H9 (cell line): ENCODE measurements at regions not wholly inside any gene's neighbourhood (a gene's known extent, or its start where the extent isn't known, plus 50 kb on each side); places are given as distances from the start of the nearest gene placed in this dataset.

Source experiments
- DNase-seq: peaks from one replicate; pipeline ENCODE4 v3.0.0-alpha.2; 2017
- H2AFZ ChIP-seq: one replicate; pipeline ENCODE4 v1.6.1; 2013; ENCODE audit warnings: mild to moderate bottlenecking, low read length, control low read depth, moderate library complexity
- H2AK5ac ChIP-seq: 2 replicates; pipeline ENCODE4 v1.6.1; 2013; ENCODE audit warnings: low read length, control low read depth, mixed read lengths; ENCODE audit not compliant: insufficient read length
- H2BK120ac ChIP-seq: one replicate; pipeline ENCODE4 v1.6.1; 2013; ENCODE audit warnings: low read depth, mild to moderate bottlenecking, low read length, control low read depth, inconsistent platforms; ENCODE audit not compliant: poor library complexity, severe bottlenecking
- H2BK12ac ChIP-seq: 2 replicates; pipeline ENCODE4 v1.6.1; 2013; ENCODE audit warnings: low read length, control low read depth, mixed read lengths, low read depth; ENCODE audit not compliant: insufficient read length
- H2BK15ac ChIP-seq: 2 replicates; pipeline ENCODE4 v1.6.1; 2013; ENCODE audit warnings: low read depth, low read length, control low read depth
- H2BK20ac ChIP-seq: one replicate; pipeline ENCODE4 v1.6.1; 2013; ENCODE audit warnings: low read depth, mild to moderate bottlenecking, low read length, control low read depth, inconsistent platforms; ENCODE audit not compliant: poor library complexity, severe bottlenecking
- H2BK5ac ChIP-seq: 2 replicates; pipeline ENCODE4 v1.6.1; 2013; ENCODE audit warnings: low read length, control low read depth, mixed read lengths; ENCODE audit not compliant: insufficient read length
- H3K14ac ChIP-seq: 2 replicates; pipeline ENCODE4 v1.6.1; 2013; ENCODE audit warnings: low read length, control low read depth; ENCODE audit not compliant: insufficient read depth
- H3K18ac ChIP-seq: 2 replicates; pipeline ENCODE4 v1.6.1; 2013; ENCODE audit warnings: low read depth, mild to moderate bottlenecking, mixed read lengths, low read length, control low read depth; ENCODE audit not compliant: insufficient read length
- H3K23ac ChIP-seq: 2 replicates; pipeline ENCODE4 v1.6.1; 2013; ENCODE audit warnings: low read length, control low read depth, mixed read lengths, low read depth; ENCODE audit not compliant: insufficient read length
- H3K23me2 ChIP-seq: 2 replicates; pipeline ENCODE4 v1.6.1; 2013; ENCODE audit warnings: low read depth, mild to moderate bottlenecking, mixed read lengths, low read length, control low read depth; ENCODE audit not compliant: insufficient read length, poor library complexity, severe bottlenecking
- H3K27ac ChIP-seq: 2 replicates; pipeline ENCODE4 v1.5.1; 2013; ENCODE audit warnings: low read length, control low read depth, mixed read lengths, low read depth; ENCODE audit not compliant: insufficient read length
- H3K27me3 ChIP-seq: 2 replicates; pipeline ENCODE4 v1.6.1; 2013; ENCODE audit warnings: low read length, control low read depth, inconsistent platforms; ENCODE audit not compliant: insufficient read depth
- H3K4ac ChIP-seq: 2 replicates; pipeline ENCODE4 v1.6.1; 2013; ENCODE audit warnings: low read depth, mild to moderate bottlenecking, control low read depth, inconsistent platforms, low read length, moderate library complexity
- H3K4me1 ChIP-seq: 2 replicates; pipeline ENCODE4 v1.6.1; 2013; ENCODE audit warnings: low read length, control low read depth, inconsistent platforms; ENCODE audit not compliant: insufficient read depth
- H3K4me2 ChIP-seq: 2 replicates; pipeline ENCODE4 v1.6.1; 2013; ENCODE audit warnings: low read length, control low read depth, mixed read lengths; ENCODE audit not compliant: insufficient read length, insufficient read depth
- H3K56ac ChIP-seq: 2 replicates; pipeline ENCODE4 v1.6.1; 2013; ENCODE audit warnings: low read depth, mild to moderate bottlenecking, mixed read lengths, low read length, control low read depth; ENCODE audit not compliant: insufficient read length
- H3K79me1 ChIP-seq: 2 replicates; pipeline ENCODE4 v1.6.1; 2013; ENCODE audit warnings: low read depth, mild to moderate bottlenecking, moderate library complexity, low read length, control low read depth, inconsistent platforms; ENCODE audit not compliant: insufficient read depth, poor library complexity, severe bottlenecking
- H3K79me2 ChIP-seq: 2 replicates; pipeline ENCODE4 v1.6.1; 2013; ENCODE audit warnings: low read length, control low read depth, inconsistent platforms; ENCODE audit not compliant: insufficient read depth
- H3K9ac ChIP-seq: 2 replicates; pipeline ENCODE4 v1.6.1; 2013; ENCODE audit warnings: low read length, control low read depth, mixed read lengths; ENCODE audit not compliant: insufficient read length; ENCODE audit errors: extremely low read depth
- H3K9me3 ChIP-seq: one replicate; pipeline ENCODE4 v1.6.1; 2013; ENCODE audit warnings: low read depth, low read length, inconsistent platforms; ENCODE audit not compliant: control insufficient read depth
- H3T11ph ChIP-seq: one replicate; pipeline ENCODE4 v1.6.1; 2013; ENCODE audit warnings: mild to moderate bottlenecking, low read length, control low read depth, inconsistent platforms
- H4K20me1 ChIP-seq: one replicate; pipeline ENCODE4 v1.6.1; 2013; ENCODE audit not compliant: control insufficient read depth, insufficient read length, insufficient read depth
- H4K5ac ChIP-seq: 2 replicates; pipeline ENCODE4 v1.6.1; 2013; ENCODE audit warnings: low read depth, mild to moderate bottlenecking, mixed read lengths, low read length, control low read depth; ENCODE audit not compliant: insufficient read length
- H4K8ac ChIP-seq: replicated peaks from 2 replicates; pipeline ENCODE4 v1.6.1; 2013; ENCODE audit warnings: low read length, control low read depth, mixed read lengths, low read depth; ENCODE audit not compliant: insufficient read length
- H4K91ac ChIP-seq: 2 replicates; pipeline ENCODE4 v1.6.1; 2013; ENCODE audit warnings: low read depth, mild to moderate bottlenecking, moderate library complexity, mixed read lengths, low read length, control low read depth; ENCODE audit not compliant: insufficient read length
- H3K27ac Mint-ChIP-seq, 3 experiments: 2 replicates in 2 of 3; 3 replicates in 1 of 3; pipeline ENCODE4 v1.8.0; 2020 to 2021; ENCODE audit warnings: mixed read lengths in 3 of 3, mild to moderate bottlenecking in 1 of 3, moderate library complexity in 1 of 3
- H3K27me3 Mint-ChIP-seq: 2 replicates; pipeline ENCODE4 v1.8.0; 2021; ENCODE audit warnings: low read depth, mild to moderate bottlenecking, moderate library complexity, mixed read lengths
- H3K36me3 Mint-ChIP-seq, 3 experiments: 2 replicates in 2 of 3; 3 replicates in 1 of 3; pipeline ENCODE4 v1.8.0; 2020 to 2021; ENCODE audit warnings: low read depth in 3 of 3, mixed read lengths in 3 of 3; ENCODE audit not compliant: insufficient read depth in 1 of 3
- H3K4me1 Mint-ChIP-seq, 2 experiments: 2 replicates each; pipeline ENCODE4 v1.8.0; 2020; ENCODE audit warnings: mixed read lengths in 2 of 2
- H3K4me3 Mint-ChIP-seq, 2 experiments: 2 replicates in 1 of 2; 3 replicates in 1 of 2; pipeline ENCODE4 v1.8.0; 2020 to 2021; ENCODE audit warnings: mild to moderate bottlenecking in 2 of 2, mixed read lengths in 2 of 2, moderate library complexity in 1 of 2
- H3K9me3 Mint-ChIP-seq, 2 experiments: 2 replicates in 1 of 2; 3 replicates in 1 of 2; pipeline ENCODE4 v1.8.0; 2020; ENCODE audit warnings: mild to moderate bottlenecking in 2 of 2, mixed read lengths in 2 of 2, moderate library complexity in 1 of 2
- CTCF ChIP-seq: fragments of 200-600 bp; sonication (generic); conservative IDR thresholded peaks from 3 replicates; pipeline ENCODE4 v1.8.0; 2021; ENCODE audit warnings: antibody characterized with exemption, mild to moderate bottlenecking
- WGBS: extraction: QIAGEN DNeasy Blood & Tissue Kit; methylation state at CpG from one replicate; pipeline ENCODE4 v1.1.7; 2013; ENCODE audit warnings: missing lambda C conversion rate, low lambda C conversion rate, mixed read lengths; ENCODE audit not compliant: insufficient read length; ENCODE audit errors: extremely low coverage; 5-methylcytosine and 5-hydroxymethylcytosine counted together

- Histone ChIP-seq H2BK20ac (no peak overlapping the region), H2BK5ac (no peak overlapping the region), H3K27ac (no peak overlapping the region), H3K56ac (no peak overlapping the region), H3K79me2 (no peaks in the 10 kb centered on the region), H2AK5ac (no peak overlapping the region), H2BK12ac (no peak overlapping the region), H3K4me1 (peaks cover 4% of the 10 kb centered on the region; the same call in 1 of the 2 replicates), H4K8ac (no peak overlapping the region), H3T11ph (no peak overlapping the region), H3K14ac (no peak overlapping the region), H4K20me1 (no peaks in the 10 kb centered on the region), H3K23me2 (no peaks in the 10 kb centered on the region), H3K27me3 (no peaks in the 10 kb centered on the region), H3K4ac (no peak overlapping the region), H2AFZ (no peak overlapping the region), H3K4me2 (no peak overlapping the region), H3K9ac (no peak overlapping the region), H3K23ac (no peak overlapping the region), H3K18ac (no peak overlapping the region), H2BK15ac (no peak overlapping the region), H4K91ac (no peak overlapping the region), H2BK120ac (no peak overlapping the region), H4K5ac (no peak overlapping the region), H3K79me1 (no peaks in the 10 kb centered on the region), H3K9me3 (no peaks in the 10 kb centered on the region)
- DNase-seq, result no peak
- WGBS, result no CpG with 5 or more reads among the region's 3 CpGs
- Mint-ChIP-seq H3K36me3 (peaks cover 0 to 7% (median 4%) of the 10 kb centered on the region in 3 experiments; a peak in 4 of 7 replicates), H3K4me3 (no peak overlapping the region), H3K9me3 (peaks cover 0 to 7% of the 10 kb centered on the region in 2 experiments; a peak in 2 of 5 replicates), H3K27ac (no peak overlapping the region), H3K27me3 (no peaks in the 10 kb centered on the region), H3K4me1 (peaks cover 10 to 12% of the 10 kb centered on the region in 2 experiments)
- TF ChIP-seq CTCF, result no peak
Observed at GRCh38 chr4:156388826-156389225, 435.2 kb upstream of the CTSO start.
